WI38 (cell line): ENCODE measurements at regions not wholly inside any gene's neighbourhood (a gene's known extent, or its start where the extent isn't known, plus 50 kb on each side); places are given as distances from the start of the nearest gene placed in this dataset.
"Not testable (repeated sequence)": the region's sequence is repeated elsewhere in the genome, so short reads cannot be mapped to it uniquely, and the experiment has no call there.

Experiments
- H3K4me3 ChIP-seq: 2 replicates; pipeline ENCODE4 v1.5.1; 2011; ENCODE audit warnings: low read depth, mild to moderate bottlenecking, control low read depth, low read length

DNA sequence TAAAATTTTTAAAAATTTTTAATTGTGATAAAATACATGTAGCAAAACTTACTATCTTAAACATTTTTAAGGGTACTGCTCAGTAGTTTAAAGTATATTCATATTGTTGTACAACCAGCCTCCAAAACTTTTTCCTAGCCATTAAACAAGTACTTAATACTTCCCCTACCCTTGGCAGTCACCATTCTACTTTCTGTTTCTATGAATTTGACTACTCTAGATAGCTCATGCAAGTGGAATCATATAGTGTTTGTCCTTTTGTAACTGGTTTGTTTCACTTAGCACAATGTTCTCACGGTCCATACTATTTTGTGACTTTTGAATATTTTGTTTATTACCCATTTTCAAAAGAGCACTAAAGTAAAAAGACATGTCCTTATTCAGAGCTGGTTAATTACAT, 52.8 kb upstream of the ERV3-1 start:
- not testable (repeated sequence) for H3K4me3 ChIP-seq
